A673 (cell line): ENCODE measurements at regions not wholly inside any gene's neighbourhood (a gene's known extent, or its start where the extent isn't known, plus 50 kb on each side); places are given as distances from the start of the nearest gene placed in this dataset.

Experiments used
- EZH2 ChIP-seq: fragments of 200-600 bp; sonication (generic); IDR thresholded peaks from 2 replicates; pipeline ENCODE4 v1.6.1; 2017; ENCODE audit warnings: borderline replicate concordance, low read depth, mild to moderate bottlenecking, mixed read lengths, antibody characterized with exemption, low read length; ENCODE audit not compliant: poor library complexity, severe bottlenecking
- TF ChIP-seq, protein P1 (sequence below): fragments of 300-800, 200-600 bp; sonication (generic); conservative IDR thresholded peaks from 2 replicates; pipeline ENCODE4 v1.5.1; 2017; ENCODE audit warnings: low read depth, mild to moderate bottlenecking, antibody characterized with exemption, low read length, moderate library complexity, mixed read lengths

DNA sequence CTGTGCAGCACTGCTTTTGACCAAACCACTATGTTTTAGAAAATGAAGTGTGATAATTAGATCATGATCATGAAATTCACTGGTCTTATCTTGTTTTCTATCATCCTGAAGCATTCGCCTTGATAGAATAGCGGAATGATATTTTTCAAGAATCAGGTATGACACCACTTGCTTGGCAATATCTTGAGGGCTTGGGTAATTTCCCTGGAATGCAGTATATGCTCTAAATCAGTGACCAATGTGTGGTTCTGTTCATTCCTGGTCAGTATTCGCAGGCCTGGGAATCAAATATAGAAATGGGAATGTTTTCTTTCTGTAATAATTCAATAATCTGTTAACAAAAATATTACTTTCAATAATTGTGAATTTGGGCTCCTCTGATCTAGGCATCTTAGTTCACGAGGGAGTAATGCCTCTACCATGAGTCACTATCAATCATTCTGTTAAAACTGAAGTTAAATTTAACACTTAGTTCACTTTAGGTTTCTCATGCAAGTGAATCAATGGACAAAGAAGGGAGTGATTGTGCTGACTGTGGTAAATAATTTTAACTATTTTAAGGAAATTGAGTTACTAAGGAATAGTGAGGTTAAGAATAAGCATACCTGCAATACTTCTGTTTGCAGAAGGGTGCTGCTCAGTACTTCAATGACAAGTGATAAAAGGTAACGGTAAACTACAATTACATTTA lies 137.9 kb downstream of the PCDH20 start:
- TF ChIP-seq, protein P1, sequence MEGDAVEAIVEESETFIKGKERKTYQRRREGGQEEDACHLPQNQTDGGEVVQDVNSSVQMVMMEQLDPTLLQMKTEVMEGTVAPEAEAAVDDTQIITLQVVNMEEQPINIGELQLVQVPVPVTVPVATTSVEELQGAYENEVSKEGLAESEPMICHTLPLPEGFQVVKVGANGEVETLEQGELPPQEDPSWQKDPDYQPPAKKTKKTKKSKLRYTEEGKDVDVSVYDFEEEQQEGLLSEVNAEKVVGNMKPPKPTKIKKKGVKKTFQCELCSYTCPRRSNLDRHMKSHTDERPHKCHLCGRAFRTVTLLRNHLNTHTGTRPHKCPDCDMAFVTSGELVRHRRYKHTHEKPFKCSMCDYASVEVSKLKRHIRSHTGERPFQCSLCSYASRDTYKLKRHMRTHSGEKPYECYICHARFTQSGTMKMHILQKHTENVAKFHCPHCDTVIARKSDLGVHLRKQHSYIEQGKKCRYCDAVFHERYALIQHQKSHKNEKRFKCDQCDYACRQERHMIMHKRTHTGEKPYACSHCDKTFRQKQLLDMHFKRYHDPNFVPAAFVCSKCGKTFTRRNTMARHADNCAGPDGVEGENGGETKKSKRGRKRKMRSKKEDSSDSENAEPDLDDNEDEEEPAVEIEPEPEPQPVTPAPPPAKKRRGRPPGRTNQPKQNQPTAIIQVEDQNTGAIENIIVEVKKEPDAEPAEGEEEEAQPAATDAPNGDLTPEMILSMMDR = no peak
- no peak for TF ChIP-seq EZH2
